ENCODE measurements at regions not wholly inside any gene's neighbourhood (a gene's known extent, or its start where the extent isn't known, plus 50 kb on each side); places are given as distances from the start of the nearest gene placed in this dataset.

DNA sequence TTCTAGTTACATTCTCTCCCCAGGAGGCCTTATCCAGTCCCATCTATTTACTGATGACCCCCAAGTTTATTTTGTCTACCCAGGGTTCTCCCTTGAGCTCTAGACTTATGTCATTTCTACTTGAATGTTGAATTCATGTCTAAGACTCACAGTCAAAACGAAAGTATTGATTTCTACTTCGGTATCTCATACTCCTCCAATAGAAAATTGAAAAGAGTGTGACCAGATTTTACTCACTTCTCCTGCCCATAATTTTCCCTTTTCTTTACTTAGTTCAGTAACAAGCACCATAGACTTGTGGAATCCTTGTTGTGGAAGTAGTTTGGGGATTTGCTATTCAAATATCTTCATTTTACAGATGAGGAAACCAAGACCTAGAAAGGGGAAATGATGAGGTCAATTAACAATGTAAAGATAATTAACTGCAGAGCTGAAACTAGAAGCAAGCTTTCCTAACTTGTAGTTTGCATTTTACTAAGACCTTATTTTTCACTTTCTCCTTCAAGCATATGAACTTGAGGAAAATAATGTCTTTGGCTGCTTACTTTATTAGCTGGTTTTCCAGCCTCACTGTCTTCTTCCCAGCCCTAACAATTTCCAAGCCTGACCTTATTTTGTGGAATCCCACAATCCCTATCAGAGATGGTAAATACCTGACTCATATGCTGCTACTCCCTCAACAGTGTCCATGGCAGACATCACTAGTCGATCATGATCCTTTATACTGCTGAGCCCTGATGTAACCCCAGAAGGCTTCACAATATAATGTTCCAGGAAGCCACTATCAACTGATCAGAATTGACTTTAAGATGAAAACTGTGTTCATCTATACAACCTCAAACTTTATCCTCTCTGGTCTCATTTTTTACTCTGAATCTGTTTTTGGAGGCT, 123.9 kb upstream of the AGBL1 start:
- Histone ChIP-seq H3K4me3 (ENCODE audit: low read length) (peak overlapping the region; percentile 9; the same call in 1 of the 2 replicates), H3K27ac (ENCODE audit: low read length) (peak overlapping the region; percentile 46), H3K4me1 (ENCODE audit: low read length) (peaks cover 26% of the 10 kb centered on the region), H3K36me3 (replicated peaks; ENCODE audit: low read depth, low read length) (peaks cover 2% of the 10 kb centered on the region), H3K79me2 (ENCODE audit: low read length) (no peaks in the 10 kb centered on the region), H3K9ac (ENCODE audit: low read length) (no peak overlapping the region), H2AFZ (ENCODE audit: low read depth, low read length) (no peak overlapping the region), H3K27me3 (ENCODE audit: low read depth, low read length) (peaks cover 64% of the 10 kb centered on the region), H3K4me2 (ENCODE audit: low read length) (peak overlapping the region; percentile 37), H3K9me3 (ENCODE audit: insufficient read depth, low read length) (peaks cover 11% of the 10 kb centered on the region; the same call in 1 of the 2 replicates), H4K20me1 (ENCODE audit: insufficient read depth, low read length) (peaks cover 2% of the 10 kb centered on the region; the same call in 1 of the 2 replicates)
- TF ChIP-seq, protein P1, sequence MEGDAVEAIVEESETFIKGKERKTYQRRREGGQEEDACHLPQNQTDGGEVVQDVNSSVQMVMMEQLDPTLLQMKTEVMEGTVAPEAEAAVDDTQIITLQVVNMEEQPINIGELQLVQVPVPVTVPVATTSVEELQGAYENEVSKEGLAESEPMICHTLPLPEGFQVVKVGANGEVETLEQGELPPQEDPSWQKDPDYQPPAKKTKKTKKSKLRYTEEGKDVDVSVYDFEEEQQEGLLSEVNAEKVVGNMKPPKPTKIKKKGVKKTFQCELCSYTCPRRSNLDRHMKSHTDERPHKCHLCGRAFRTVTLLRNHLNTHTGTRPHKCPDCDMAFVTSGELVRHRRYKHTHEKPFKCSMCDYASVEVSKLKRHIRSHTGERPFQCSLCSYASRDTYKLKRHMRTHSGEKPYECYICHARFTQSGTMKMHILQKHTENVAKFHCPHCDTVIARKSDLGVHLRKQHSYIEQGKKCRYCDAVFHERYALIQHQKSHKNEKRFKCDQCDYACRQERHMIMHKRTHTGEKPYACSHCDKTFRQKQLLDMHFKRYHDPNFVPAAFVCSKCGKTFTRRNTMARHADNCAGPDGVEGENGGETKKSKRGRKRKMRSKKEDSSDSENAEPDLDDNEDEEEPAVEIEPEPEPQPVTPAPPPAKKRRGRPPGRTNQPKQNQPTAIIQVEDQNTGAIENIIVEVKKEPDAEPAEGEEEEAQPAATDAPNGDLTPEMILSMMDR (IDR thresholded peaks at IDR 0.05; ENCODE audit: low read depth, low read length): no peak
- no peak for TF ChIP-seq EZH2phosphoT487 (IDR thresholded peaks at IDR 0.05; ENCODE audit: low read depth)

DNA sequence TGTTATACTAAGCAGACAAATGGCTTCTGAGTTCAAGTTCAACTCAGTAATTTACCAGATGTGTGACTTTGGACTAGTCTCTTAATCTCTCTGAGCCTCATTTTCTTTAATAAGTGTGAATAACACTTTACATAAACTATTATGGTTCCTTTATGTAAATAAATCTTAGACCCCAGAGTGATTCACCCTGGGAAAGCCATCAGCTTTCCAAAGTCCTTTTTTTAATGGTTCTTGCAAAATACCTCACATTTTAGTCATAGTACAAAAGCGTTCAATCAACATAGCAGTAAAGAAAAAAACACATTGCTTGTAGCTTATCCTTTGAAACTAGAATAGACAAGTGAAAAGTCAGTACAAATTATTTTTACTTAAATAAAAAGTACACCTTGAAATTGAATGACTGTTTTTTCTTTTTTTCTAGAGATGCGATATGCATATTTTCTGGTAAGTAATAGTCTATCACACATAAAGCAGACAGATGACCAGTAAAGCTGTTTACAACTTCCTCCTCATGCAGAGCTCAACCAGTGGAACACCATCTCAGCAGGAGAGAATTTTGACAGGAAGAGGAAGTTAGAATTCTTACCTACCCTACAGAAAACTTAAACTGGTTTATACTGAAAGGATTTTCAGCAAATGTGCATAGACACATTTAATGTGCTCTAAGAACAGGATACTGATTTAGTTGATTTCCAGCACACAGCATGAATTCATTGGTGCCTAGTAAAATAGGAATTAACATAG, 123.0 kb upstream of the AGBL1 start:
- Histone ChIP-seq H3K27ac (ENCODE audit: low read length) (no peak overlapping the region; the same call in 1 of the 2 replicates), H4K20me1 (ENCODE audit: insufficient read depth, low read length) (peaks cover 2% of the 10 kb centered on the region; the same call in 1 of the 2 replicates)

DNA sequence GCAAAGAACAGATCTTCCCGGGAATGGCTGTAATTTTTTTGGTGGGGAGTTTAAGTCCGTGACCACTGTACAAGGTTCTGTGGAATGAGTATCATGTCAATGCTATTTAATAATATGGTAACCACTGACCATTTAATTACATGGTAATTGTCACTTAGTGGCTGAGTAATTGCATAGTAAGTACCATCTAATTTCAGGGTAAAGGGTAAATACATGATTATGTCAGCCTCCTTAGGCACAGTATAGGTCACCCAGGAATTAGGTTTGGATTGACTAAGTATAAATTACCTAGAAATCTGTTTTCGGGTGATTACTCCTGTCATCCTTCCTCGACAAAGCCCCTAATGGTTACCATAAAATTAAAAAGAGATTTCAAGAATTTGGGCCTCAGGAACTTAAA, 120.1 kb upstream of the AGBL1 start:
- TF ChIP-seq, protein P1 (IDR thresholded peaks at IDR 0.05; ENCODE audit: low read depth, low read length): no peak
- no peak for TF ChIP-seq EZH2phosphoT487 (IDR thresholded peaks at IDR 0.05; ENCODE audit: low read depth)
- H4K20me1 ChIP-seq (ENCODE audit: insufficient read depth, low read length): peaks cover 2% of the 10 kb centered on the region; the same call in 1 of the 2 replicates
- no peak overlapping the region for H3K4me2 ChIP-seq (ENCODE audit: low read length)
- H3K27ac ChIP-seq (ENCODE audit: low read length): no peak overlapping the region
- H3K4me3 ChIP-seq (ENCODE audit: low read length): no peak overlapping the region
- H3K4me1 ChIP-seq (ENCODE audit: low read length): peaks cover 25% of the 10 kb centered on the region
- H2AFZ ChIP-seq (ENCODE audit: low read depth, low read length): no peak overlapping the region
- no peak overlapping the region for H3K9ac ChIP-seq (ENCODE audit: low read length)
- H3K36me3 ChIP-seq (replicated peaks; ENCODE audit: low read depth, low read length): peaks cover 2% of the 10 kb centered on the region
- H3K79me2 ChIP-seq (ENCODE audit: low read length): no peaks in the 10 kb centered on the region
- H3K27me3 ChIP-seq (ENCODE audit: low read depth, low read length): peaks cover 53% of the 10 kb centered on the region
- peaks cover 11% of the 10 kb centered on the region; the same call in 1 of the 2 replicates for H3K9me3 ChIP-seq (ENCODE audit: insufficient read depth, low read length)

More for the DNA sequence above, 123.0 kb upstream of the AGBL1 start:
- Histone ChIP-seq H3K9ac (ENCODE audit: low read length) (no peak overlapping the region), H3K4me2 (ENCODE audit: low read length) (peak overlapping the region; percentile 37), H3K79me2 (ENCODE audit: low read length) (no peaks in the 10 kb centered on the region), H3K9me3 (ENCODE audit: insufficient read depth, low read length) (peaks cover 11% of the 10 kb centered on the region; the same call in 1 of the 2 replicates), H3K36me3 (replicated peaks; ENCODE audit: low read depth, low read length) (peaks cover 2% of the 10 kb centered on the region), H3K27me3 (ENCODE audit: low read depth, low read length) (peaks cover 61% of the 10 kb centered on the region), H3K4me1 (ENCODE audit: low read length) (peaks cover 26% of the 10 kb centered on the region), H3K4me3 (ENCODE audit: low read length) (0 out of 2 replicates have a peak overlapping the region, but pooled peaks have one; percentile 9), H2AFZ (ENCODE audit: low read depth, low read length) (no peak overlapping the region)
- TF ChIP-seq, protein P1 (IDR thresholded peaks at IDR 0.05; ENCODE audit: low read depth, low read length): no peak
- no peak for TF ChIP-seq EZH2phosphoT487 (IDR thresholded peaks at IDR 0.05; ENCODE audit: low read depth)
